Right lobe of liver (tissue), 6 donors: ENCODE measurements at regions not wholly inside any gene's neighbourhood (a gene's known extent, or its start where the extent isn't known, plus 50 kb on each side); places are given as distances from the start of the nearest gene placed in this dataset.
"Not testable (repeated sequence)": the region's sequence is repeated elsewhere in the genome, so short reads cannot be mapped to it uniquely, and the experiment has no call there.

Experiments
- ATAC-seq, 4 donors: fragments of 200-7000 bp; cut with Tn5 transposase; one replicate each; pipeline ENCODE4 v1.9.1; 2020; ENCODE audit warnings: mild to moderate bottlenecking in 4 of 4, moderate library complexity in 4 of 4
- DNase-seq, 3 donors: peaks; one replicate each; pipeline ENCODE4 v3.0.0-alpha.2; 2020
- H3K27ac ChIP-seq, 3 donors: fragments of 200-600 bp; one replicate each; pipeline ENCODE4 v1.8.0; 2022
- H3K27me3 ChIP-seq, 2 donors: fragments of 200-600 bp; one replicate each; pipeline ENCODE4 v1.8.0; 2022
- H3K36me3 ChIP-seq, 4 donors: fragments of 200-600 bp; sonication (generic) in 1 of 4; one replicate each; pipeline versions ENCODE4 v1.5.1 to v1.8.0; 2017 to 2022; ENCODE audit warnings: control low read depth in 1 of 4
- H3K4me1 ChIP-seq, 4 donors: fragments of 200-600 bp; sonication (generic) in 1 of 4; one replicate each; pipeline versions ENCODE4 v1.5.1 to v1.8.0; 2017 to 2022; ENCODE audit warnings: control low read depth in 1 of 4
- H3K4me3 ChIP-seq, 3 donors: fragments of 200-600 bp; one replicate each; pipeline ENCODE4 v1.8.0; 2022
- H3K9me3 ChIP-seq, 4 donors: fragments of 200-600 bp; sonication (generic) in 1 of 4; one replicate each; pipeline versions ENCODE4 v1.5.1 to v1.8.0; 2017 to 2022; ENCODE audit warnings: control low read depth in 1 of 4
- CTCF ChIP-seq, 4 donors: fragments of 200-600 bp in 3 of 4; fragments of 450-650 bp in 1 of 4; IDR thresholded peaks; one replicate each; pipeline versions ENCODE4 v1.5.1 to v1.8.0; 2016 to 2022; ENCODE audit warnings: antibody characterized with exemption in 4 of 4, mild to moderate bottlenecking in 2 of 4
- POLR2A ChIP-seq: fragments of 450-650 bp; IDR thresholded peaks from one replicate; pipeline ENCODE4 v1.6.1; 2017; ENCODE audit warnings: antibody characterized with exemption, mild to moderate bottlenecking
- WGBS: methylation state at CpG from one replicate; pipeline ENCODE4 v1.1.6; 2018; ENCODE audit warnings: low coverage, low lambda C conversion rate; ENCODE audit not compliant: insufficient coverage; ENCODE audit errors: missing lambda C conversion rate; 5-methylcytosine and 5-hydroxymethylcytosine counted together
- intact Hi-C, 2 donors: fragments of 100-400 bp; cut with DNase I; formaldehyde crosslinking; loops; one replicate each; pipeline versions ENCODE4 v1.11.2 to v1.14.1; 2022
- donor health status: DM: no; HTN: yes; CAD: no.
- donor health status: DM: no; HTN: no; CAD: no.
- donor health status: DM: no; HTN: no; CAD: no.
- donor health status: DM: no; HTN: yes; CAD: no.
- donor health status: DM: no; HTN: yes; CAD: no.

- TF ChIP-seq POLR2A (no peak), CTCF (IDR thresholded peaks at IDR 0.05) (no peak)
- no peak overlapping the region for H3K4me3 ChIP-seq
- H3K9me3 ChIP-seq = no peaks in the 10 kb centered on the region
- no peak for DNase-seq
- intact Hi-C loops = no loop called here
- no peaks in the 10 kb centered on the region for H3K27me3 ChIP-seq
- H3K4me1 ChIP-seq = no peaks in the 10 kb centered on the region
- no peak overlapping the region for H3K27ac ChIP-seq
- H3K36me3 ChIP-seq = no peaks in the 10 kb centered on the region
- no peak for ATAC-seq
Observed at GRCh38 chr4:158090323-158090722, 82.5 kb downstream of the GASK1B start.

GRCh38 chr4:158089897-158090296 lies 82.9 kb downstream of the GASK1B start:
- whole genome bisulfite sequencing = 68% methylated on average over 14 of the region's 21 CpGs
- H3K4me3 ChIP-seq, H3K27me3 ChIP-seq: not testable (repeated sequence)

GRCh38 chr4:158080354-158080753 lies 92.5 kb downstream of the GASK1B start:
- H3K4me1 ChIP-seq = no peaks in the 10 kb centered on the region
- H3K9me3 ChIP-seq = no peaks in the 10 kb centered on the region
- H3K27ac ChIP-seq = no peak overlapping the region
- intact Hi-C loops = no loop called here
- ATAC-seq = no peak
- DNase-seq = no peak
- no peak overlapping the region for H3K4me3 ChIP-seq
- 52% methylated on average over 3 of the region's 3 CpGs for WGBS
- H3K27me3 ChIP-seq = no peaks in the 10 kb centered on the region
- TF ChIP-seq POLR2A (no peak), CTCF (IDR thresholded peaks at IDR 0.05) (no peak)
- H3K36me3 ChIP-seq = no peaks in the 10 kb centered on the region

More at GRCh38 chr4:158089897-158090296, 82.9 kb downstream of the GASK1B start:
- H3K36me3 ChIP-seq, ATAC-seq, H3K9me3 ChIP-seq, DNase-seq, intact Hi-C loops, H3K27ac ChIP-seq, H3K4me1 ChIP-seq: not testable (repeated sequence)

- H3K27me3 ChIP-seq = no peaks in the 10 kb centered on the region
- H3K36me3 ChIP-seq = no peaks in the 10 kb centered on the region
- no peak for ATAC-seq
- 33% methylated on average over 1 of the region's 2 CpGs for WGBS
- H3K4me1 ChIP-seq = no peaks in the 10 kb centered on the region
- H3K9me3 ChIP-seq = no peaks in the 10 kb centered on the region
- no peak overlapping the region for H3K27ac ChIP-seq
- no peak for TF ChIP-seq CTCF (IDR thresholded peaks at IDR 0.05)
- no peak for TF ChIP-seq POLR2A
- H3K4me3 ChIP-seq = no peak overlapping the region
- DNase-seq = no peak
- intact Hi-C loops = no loop called here
Observed at GRCh38 chr4:158079661-158080060, 93.2 kb downstream of the GASK1B start.

GRCh38 chr4:158077835-158078234 lies 95.0 kb downstream of the GASK1B start:
- Histone ChIP-seq H3K4me1 (no peaks in the 10 kb centered on the region), H3K36me3 (no peaks in the 10 kb centered on the region), H3K4me3 (no peak overlapping the region), H3K27me3 (no peaks in the 10 kb centered on the region), H3K9me3 (no peaks in the 10 kb centered on the region), H3K27ac (no peak overlapping the region)
- DNase-seq (no peak), ATAC-seq (no peak)
- TF ChIP-seq CTCF (IDR thresholded peaks at IDR 0.05) = no peak
- no peak for TF ChIP-seq POLR2A
- intact Hi-C loops = no loop called here
- WGBS = 64% methylated on average over 2 of the region's 2 CpGs
